ENCODE measurements at regions not wholly inside any gene's neighbourhood (a gene's known extent, or its start where the extent isn't known, plus 50 kb on each side); places are given as distances from the start of the nearest gene placed in this dataset.
A peak's percentile ranks its signal among the peaks of the same experiment; 100 is the strongest.

DNA sequence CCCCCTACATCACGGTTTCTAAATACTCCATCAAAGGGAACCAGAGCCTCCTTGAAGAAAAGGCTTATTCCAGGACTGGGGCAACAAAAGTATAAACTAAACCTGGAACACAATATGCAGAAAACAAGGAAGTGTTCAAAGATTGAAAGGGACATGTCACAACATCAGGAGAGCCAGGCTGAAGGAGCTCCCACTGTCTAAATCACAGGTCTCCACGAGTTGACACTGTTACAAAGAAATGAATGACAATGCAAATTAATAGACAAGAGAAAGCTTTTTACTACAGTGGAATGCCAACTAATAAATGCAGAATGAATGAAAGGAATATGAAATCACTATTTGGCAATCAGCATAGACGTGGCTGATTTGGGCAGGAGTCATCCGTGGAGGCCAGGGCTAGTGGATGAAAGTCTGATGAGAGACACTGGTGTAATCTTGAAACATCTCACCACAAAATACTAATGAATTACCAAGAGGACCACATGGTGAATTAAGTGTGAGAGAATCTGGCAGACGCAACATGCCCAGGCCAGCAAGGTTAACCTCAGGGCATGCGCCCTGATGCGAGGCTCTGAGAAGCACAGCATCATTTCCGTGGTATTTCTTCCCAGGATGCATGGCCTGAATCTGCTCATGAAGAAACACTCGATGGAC is 123.8 kb upstream of the TJP1 start:
- no peak for DNase-seq

DNA sequence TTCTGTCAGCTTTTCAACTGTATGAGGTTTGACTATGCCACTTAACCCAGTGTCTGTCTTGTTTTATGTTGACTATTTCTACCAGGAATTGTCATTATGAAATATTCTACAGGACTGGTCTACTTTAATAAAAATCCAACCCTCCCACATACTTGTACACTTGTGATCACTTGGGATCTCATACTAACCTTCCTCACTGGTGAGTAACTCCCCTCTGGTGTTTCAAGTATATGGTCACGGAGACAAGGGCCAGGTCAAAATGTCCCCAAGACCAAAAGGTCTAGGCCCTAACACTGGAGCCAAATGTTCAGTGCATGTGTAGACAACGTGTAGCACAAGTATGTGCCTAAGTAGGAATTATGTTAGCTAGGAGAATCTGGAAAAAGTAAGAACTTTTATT is 122.7 kb upstream of the TJP1 start:
- DNase-seq: no peak

DNA sequence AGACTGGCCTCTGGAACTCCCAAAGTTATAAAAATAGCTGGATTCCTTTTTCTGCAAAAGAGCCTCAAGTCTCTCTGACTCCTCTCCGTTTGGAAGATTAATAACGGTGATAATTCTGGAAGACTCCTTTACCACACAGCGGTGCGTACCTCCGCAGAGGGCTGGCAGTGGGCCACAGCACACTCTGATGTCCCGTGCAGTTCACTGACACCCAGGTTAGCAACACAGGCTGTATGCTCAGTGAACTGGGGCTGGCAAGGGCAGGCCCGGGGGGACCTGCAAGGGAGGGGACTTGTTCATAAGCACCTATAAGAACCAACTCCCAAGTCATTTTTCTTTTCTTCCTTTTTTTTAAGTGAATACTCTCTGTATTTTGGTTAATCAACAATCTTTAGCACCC is 120.3 kb upstream of the TJP1 start:
- no peak for DNase-seq

- DNase-seq: no peak
Observed at GRCh38 chr15:29942143-29942542, 119.9 kb upstream of the TJP1 start.

DNA sequence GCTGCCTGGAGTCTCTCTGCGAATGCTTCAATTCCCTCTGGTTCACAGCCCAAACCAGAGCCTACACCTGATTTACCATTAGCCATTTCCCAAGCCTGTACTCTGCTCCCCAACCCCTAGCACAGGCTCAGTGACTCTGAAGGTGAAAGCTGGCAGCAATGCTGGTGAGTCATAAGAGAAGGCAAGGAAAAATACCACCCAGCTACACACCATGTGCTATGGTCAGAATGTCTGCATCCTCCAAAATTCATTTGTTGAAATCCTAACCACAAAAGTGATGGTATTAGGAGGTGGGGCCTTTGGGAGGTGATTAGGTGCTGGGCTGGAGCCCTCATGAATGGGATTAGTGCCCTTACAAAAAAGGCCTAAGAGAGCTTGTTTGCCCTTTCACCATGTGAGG is 117.1 kb upstream of the TJP1 start:
- DNase-seq: no peak

DNA sequence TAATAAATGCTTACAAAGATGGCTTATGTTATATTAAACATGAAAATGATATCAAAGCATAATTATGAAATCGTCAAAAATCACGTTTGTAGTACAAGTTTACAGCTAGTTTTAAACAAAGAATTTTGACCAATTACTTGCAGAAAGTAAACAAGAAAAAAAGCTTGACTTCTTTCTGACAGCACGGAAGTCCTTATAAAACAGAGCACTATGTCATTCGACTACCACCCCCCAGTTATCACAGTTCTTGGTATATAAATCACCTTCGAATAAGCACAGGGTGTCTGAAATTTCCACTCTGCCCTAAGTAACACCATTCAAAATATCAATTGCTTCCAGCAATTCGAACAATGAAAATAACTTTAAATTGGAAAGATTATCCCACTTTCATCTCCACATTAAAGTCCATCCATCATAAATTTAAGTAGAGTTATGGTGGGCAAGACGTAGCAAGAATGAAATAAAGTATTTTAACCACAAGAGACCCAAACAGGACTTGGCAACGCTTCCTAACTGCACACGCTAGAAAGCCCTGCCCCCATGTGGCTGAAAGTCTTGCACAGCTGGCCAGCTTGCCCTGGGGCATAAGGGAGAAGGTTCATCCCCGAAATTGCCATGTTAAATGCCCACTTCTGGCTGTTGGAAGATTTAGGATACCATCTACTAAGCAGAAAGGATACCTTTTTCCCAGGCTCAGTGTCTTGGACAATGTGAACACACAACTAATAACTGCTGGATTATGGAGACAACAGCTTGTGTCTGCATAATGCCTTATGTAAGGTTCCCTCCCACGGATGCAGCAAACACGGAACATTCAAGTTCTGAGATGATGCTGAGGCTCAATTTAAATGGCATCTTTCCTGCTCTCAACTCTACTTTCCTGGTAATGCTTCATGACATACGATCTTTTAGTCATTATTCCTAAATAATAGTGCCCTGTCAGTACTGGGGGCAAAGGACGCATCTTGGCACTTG is 116.4 kb upstream of the TJP1 start:
- no peak for DNase-seq

DNA sequence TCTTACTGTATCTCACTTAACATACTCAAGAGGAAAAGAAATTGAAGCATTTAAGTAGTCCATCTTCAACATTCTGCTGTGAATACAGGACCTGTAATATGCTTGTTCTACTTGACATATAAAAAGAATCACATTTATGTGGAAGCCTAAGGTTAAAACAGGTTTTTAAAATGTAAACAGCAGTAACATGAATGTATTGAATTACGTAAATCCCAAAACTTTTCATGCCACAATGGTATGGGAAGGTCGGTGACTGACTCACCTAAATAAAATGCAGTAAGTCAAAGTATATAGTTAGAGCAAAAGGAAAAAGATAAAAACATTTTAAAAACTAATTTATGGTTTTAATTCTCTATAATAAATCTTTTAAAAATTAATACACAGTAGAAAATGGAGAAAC is 115.7 kb upstream of the TJP1 start:
- DNase-seq: no peak

GRCh38 chr15:29936353-29937049 is 114.2 kb upstream of the TJP1 start:
- no peak for DNase-seq

- DNase-seq: no peak
Observed at GRCh38 chr15:29935296-29936004, 113.2 kb upstream of the TJP1 start.

GRCh38 chr15:29934251-29934650 is 112.0 kb upstream of the TJP1 start:
- no peak for DNase-seq

DNA sequence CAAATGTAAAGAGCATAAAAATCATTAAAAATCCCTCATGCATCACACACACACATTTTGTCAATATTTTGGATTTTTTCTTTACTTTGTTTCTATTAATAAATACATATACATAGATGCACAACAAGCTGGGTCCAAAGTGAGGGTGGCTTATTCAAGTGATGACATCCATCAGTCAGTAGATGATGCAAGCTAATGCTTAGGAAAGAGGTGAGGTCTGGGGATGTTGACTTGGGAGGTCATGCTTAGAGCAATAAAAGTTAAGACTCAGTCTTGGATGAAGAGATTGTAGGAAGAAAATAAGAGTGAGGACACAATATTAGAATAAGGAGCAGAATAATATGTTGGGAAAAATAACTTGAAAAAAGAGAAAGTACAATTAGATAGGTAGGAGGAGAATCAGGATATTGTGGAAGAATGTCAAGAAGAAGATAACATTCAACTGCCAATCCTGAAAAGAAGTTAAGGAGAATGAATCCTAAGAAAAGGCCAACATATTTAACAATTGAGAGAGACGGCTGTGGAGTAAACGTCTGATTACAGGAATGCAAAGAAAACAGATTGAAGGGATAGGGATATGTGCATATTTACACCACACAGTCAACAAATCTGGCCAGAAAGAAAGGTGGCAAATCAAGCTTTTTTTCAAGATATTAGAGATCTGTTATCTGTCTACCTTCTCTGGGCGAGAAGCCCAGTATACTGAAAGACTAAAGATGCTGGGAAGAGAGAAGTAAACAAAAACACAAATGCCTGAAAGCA is 111.0 kb upstream of the TJP1 start:
- DNase-seq: no peak

- no peak for DNase-seq
Observed at GRCh38 chr15:29926083-29926388, 103.8 kb upstream of the TJP1 start.

DNA sequence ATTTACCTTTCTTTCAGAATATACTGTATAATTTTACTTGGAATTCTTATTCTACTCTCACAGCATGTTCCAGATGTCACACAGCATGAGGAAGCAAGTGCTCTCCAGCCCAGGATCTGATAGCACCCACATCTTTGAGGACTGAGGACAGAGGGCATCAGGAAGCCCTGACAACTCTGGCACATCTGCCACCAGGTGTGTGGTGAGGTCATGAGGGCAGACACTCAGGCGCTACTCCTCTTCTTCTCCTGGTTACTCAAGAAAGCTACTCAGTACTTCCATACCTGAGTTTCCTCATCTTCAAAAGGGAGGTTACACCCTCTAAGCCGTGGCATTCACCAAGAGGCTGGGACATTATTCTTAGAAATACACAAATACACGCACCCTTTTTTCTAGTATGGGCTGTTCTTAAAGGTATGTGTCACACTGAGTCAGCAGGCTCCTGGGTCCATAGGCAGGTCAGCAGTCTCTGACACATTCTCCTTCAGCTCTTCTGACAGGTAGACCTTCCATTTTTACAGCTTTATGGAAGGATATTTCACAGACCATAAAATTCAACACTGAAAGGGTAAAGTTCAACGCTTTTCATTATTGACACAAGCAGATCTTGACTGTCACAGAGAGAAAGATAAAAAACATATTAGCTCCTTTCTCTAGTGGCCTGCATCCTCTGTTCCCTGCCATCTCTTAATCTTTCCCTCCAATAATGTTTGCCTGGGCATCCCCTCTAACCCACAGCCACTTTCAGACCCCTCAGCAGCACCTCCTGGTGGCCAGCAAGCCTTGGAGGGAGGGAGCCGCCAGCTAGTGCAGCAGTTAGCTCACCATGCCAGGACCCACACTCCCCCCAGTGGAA is 103.2 kb upstream of the TJP1 start:
- no peak for DNase-seq

- peak; percentile 32 to 64 for DNase-seq
Observed at GRCh38 chr15:29924750-29925149, 102.5 kb upstream of the TJP1 start.

DNA sequence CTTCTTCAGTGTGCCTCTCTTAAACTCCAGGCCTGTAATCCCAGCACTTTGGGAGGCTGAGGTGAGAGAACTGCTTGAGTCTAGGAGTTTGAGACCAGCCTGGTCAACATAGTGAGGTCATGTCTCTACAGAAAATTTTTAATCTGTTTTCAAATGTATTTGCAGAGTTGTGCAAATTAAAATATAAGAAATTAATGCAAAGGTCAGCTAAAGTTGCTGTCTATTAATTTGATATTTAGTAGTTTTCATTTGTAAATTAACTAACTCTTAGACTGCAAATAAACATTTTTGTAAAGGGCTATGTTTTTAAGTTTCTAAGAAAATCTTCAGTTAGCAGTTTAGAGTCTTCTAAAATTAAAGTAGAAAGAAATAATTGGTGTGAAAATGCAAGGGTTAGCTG is 99.9 kb upstream of the TJP1 start:
- DNase-seq: no peak

DNA sequence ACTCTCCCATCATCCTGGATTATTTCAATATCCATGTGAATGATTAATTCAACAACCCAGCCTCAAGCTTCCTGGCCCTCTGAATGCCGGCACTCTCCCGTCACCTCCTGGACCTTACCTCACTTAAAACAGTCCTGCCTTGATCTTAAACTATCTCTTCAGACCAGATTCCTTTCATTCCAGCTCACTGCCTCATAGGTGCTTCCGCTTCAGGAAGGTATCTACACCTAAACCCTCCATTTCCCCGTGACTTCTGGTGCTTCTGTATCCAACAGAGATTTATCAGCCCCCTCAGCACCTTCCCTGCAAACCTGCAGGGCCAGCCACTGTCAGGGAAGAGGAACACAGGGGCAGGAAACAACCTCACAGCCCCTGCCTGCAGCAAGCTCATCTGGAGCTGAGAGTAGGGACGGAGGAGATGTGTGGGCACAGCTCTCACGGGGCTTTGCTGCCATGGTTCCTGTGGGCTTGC is 98.9 kb upstream of the TJP1 start:
- no peak for DNase-seq

GRCh38 chr15:29920515-29920914 is 98.2 kb upstream of the TJP1 start:
- no peak for DNase-seq

GRCh38 chr15:29919380-29919881 is 97.2 kb upstream of the TJP1 start:
- no peak for DNase-seq

- no peak for DNase-seq
Observed at GRCh38 chr15:29917600-29918597, 95.6 kb upstream of the TJP1 start.

DNA sequence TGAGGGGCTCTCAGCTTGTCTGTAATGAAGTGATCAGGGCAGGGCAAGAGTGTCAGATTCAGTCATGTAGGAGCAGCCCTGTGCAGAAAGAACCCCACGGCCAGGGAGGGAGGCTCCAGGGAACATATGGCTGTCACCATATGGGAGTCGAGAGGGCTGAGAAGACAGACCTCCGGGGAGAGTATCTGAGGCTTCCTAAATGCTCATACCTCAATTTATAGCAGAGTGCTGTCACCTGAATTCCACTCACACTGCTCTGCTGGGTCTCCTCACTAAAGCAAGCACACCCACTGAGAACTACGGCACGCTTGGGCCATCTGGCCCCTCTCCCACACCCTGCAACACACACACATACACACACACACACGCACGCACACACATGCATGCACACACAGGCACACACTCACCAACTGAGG is 92.3 kb upstream of the TJP1 start:
- DNase-seq: no peak

Measured in NCI-H2081 (cell line).